Spleen (tissue), 11 donors: ENCODE measurements at regions not wholly inside any gene's neighbourhood (a gene's known extent, or its start where the extent isn't known, plus 50 kb on each side); places are given as distances from the start of the nearest gene placed in this dataset.
A peak's percentile ranks its signal among the peaks of the same experiment; 100 is the strongest.

Experiments used
- DNase-seq: peaks from one replicate; pipeline ENCODE4 v3.0.0-alpha.2; 2020
- H3K27ac ChIP-seq, 8 donors: fragments of 200-600 bp; sonication (generic) in 7 of 8; 1 replicate in 4 of 8; 2 replicates in 4 of 8; pipeline versions ENCODE4 v1.5.0 to v1.8.0; 2016 to 2021; ENCODE audit warnings: inconsistent platforms in 4 of 8, mild to moderate bottlenecking in 4 of 8, moderate library complexity in 1 of 8
- H3K27me3 ChIP-seq, 7 donors: fragments of 200-600 bp; sonication (generic) in 6 of 7; replicated peaks in 1 of 7; 1 replicate in 4 of 7; 2 replicates in 3 of 7; pipeline versions ENCODE4 v1.5.0 to v1.8.0; 2016 to 2021; ENCODE audit warnings: inconsistent platforms in 3 of 7, mild to moderate bottlenecking in 1 of 7
- H3K36me3 ChIP-seq, 6 donors: fragments of 200-600 bp; sonication (generic) in 5 of 6; 1 replicate in 4 of 6; 2 replicates in 2 of 6; pipeline versions ENCODE4 v1.5.0 to v1.8.0; 2016 to 2021; ENCODE audit warnings: inconsistent platforms in 2 of 6
- H3K4me1 ChIP-seq, 6 donors: fragments of 200-600 bp; sonication (generic) in 5 of 6; 1 replicate in 3 of 6; 2 replicates in 3 of 6; pipeline versions ENCODE4 v1.5.0 to v1.8.0; 2016 to 2021; ENCODE audit warnings: inconsistent platforms in 3 of 6
- H3K4me3 ChIP-seq, 8 donors: fragments of 200-600 bp; sonication (generic) in 7 of 8; 1 replicate in 4 of 8; 2 replicates in 4 of 8; pipeline versions ENCODE4 v1.5.0 to v1.8.0; 2016 to 2021; ENCODE audit warnings: inconsistent platforms in 4 of 8, mild to moderate bottlenecking in 4 of 8, moderate library complexity in 2 of 8
- H3K9me3 ChIP-seq, 8 donors: fragments of 200-600 bp; sonication (generic) in 7 of 8; 1 replicate in 4 of 8; 2 replicates in 4 of 8; pipeline versions ENCODE4 v1.5.0 to v1.8.0; 2016 to 2021; ENCODE audit warnings: inconsistent platforms in 4 of 8
- CTCF ChIP-seq, 11 experiments: fragments of 200-600 bp in 7 of 11; fragments of 450-650 bp in 4 of 11; sonication (generic) in 4 of 11; IDR thresholded peaks in 8 of 11; conservative IDR thresholded peaks in 3 of 11; 1 replicate in 7 of 11; 2 replicates in 4 of 11; pipeline versions ENCODE4 v1.4.0 to v1.8.0; 2016 to 2021; ENCODE audit warnings: antibody characterized with exemption in 11 of 11, inconsistent platforms in 4 of 11, mild to moderate bottlenecking in 1 of 11
- POLR2A ChIP-seq, 3 donors: fragments of 450-650 bp; IDR thresholded peaks; one replicate each; pipeline ENCODE4 v1.5.1; 2017; ENCODE audit warnings: antibody characterized with exemption in 3 of 3, mild to moderate bottlenecking in 1 of 3
- POLR2AphosphoS5 ChIP-seq, 3 donors: sonication (generic); formaldehyde crosslinking; IDR thresholded peaks; one replicate each; pipeline ENCODE4 v1.5.1; 2017; ENCODE audit warnings: antibody characterized with exemption in 3 of 3
- WGBS, 5 donors: extraction: QIAGEN DNeasy Blood & Tissue Kit in 3 of 5; methylation state at CpG; one replicate each; pipeline versions ENCODE4 v1.1.5 to v1.1.7; 2013 to 2018; 5-methylcytosine and 5-hydroxymethylcytosine counted together
- intact Hi-C: fragments of 100-400 bp; cut with DNase I; formaldehyde crosslinking; loops from one replicate; pipeline ENCODE4 v1.15.0; 2023; ENCODE audit warnings: low total_unique reads
- donor health status: healthy with polysubstance abuse.
- donor health status: DM: no; HTN: no; CAD: no; lungs with moderate emphysema.
- donor health status: DM: no; HTN: no; CAD: no.
- donor health status: Bipolar disorder and iron deficiency.
- donor health status: healthy.
- donor health status: DM: no; HTN: no; CAD: no.
- donor health status: DM: yes; HTN: yes; CAD: no.

GRCh38 chr14:96737881-96738280 is 59.3 kb upstream of the VRK1 start:
- intact Hi-C loops = no loop called here
- peaks cover 0 to 94% (median 48%) of the 10 kb centered on the region in 7 donors for H3K27me3 ChIP-seq
- DNase-seq = no peak

GRCh38 chr14:96739200-96739910 is 57.8 kb upstream of the VRK1 start:
- H3K4me1 ChIP-seq = peaks cover 3 to 27% (median 11%) of the 10 kb centered on the region in 6 donors
- intact Hi-C loops = no loop called here
- H3K9me3 ChIP-seq = no peaks in the 10 kb centered on the region
- TF ChIP-seq POLR2AphosphoS5 (IDR thresholded peaks at IDR 0.05) (no peak), POLR2A (IDR thresholded peaks at IDR 0.05) (no peak), CTCF (IDR thresholded peaks at IDR 0.05 in 8 of 11, conservative IDR thresholded peaks at IDR 0.05 in 3 of 11) (no peak)
- no peak overlapping the region for H3K4me3 ChIP-seq
- H3K27me3 ChIP-seq = peaks cover 0 to 99% (median 48%) of the 10 kb centered on the region in 7 donors
- 66 to 78% (median 75%) methylated on average over 14 of the region's 14 CpGs for WGBS, 5 donors
- H3K27ac ChIP-seq = no peak overlapping the region
- H3K36me3 ChIP-seq = no peaks in the 10 kb centered on the region
- no peak for DNase-seq

More at GRCh38 chr14:96737881-96738280, 59.3 kb upstream of the VRK1 start:
- WGBS, 5 donors = 12 to 28% (median 18%) methylated on average over 7 of the region's 7 CpGs
- TF ChIP-seq CTCF (IDR thresholded peaks at IDR 0.05 in 8 of 11, conservative IDR thresholded peaks at IDR 0.05 in 3 of 11) (no peak), POLR2A (IDR thresholded peaks at IDR 0.05) (no peak), POLR2AphosphoS5 (IDR thresholded peaks at IDR 0.05) (no peak)
- Histone ChIP-seq H3K9me3 (no peaks in the 10 kb centered on the region), H3K27ac (no peak overlapping the region), H3K4me1 (peaks cover 3 to 27% (median 11%) of the 10 kb centered on the region in 6 donors), H3K4me3 (no peak overlapping the region), H3K36me3 (no peaks in the 10 kb centered on the region)

GRCh38 chr14:96741151-96741977 is 55.8 kb upstream of the VRK1 start:
- intact Hi-C loops = loop anchor here (5.0 kb wide), 1 partner anchor 159 kb away; no protein-coding TSS in a partner anchor
- Histone ChIP-seq H3K9me3 (no peaks in the 10 kb centered on the region), H3K4me1 (peaks cover 3 to 27% (median 11%) of the 10 kb centered on the region in 6 donors), H3K36me3 (no peaks in the 10 kb centered on the region), H3K27ac (no peak overlapping the region), H3K4me3 (peak overlapping the region in 7 of 8 donors; percentile 21 to 69 (median 38)), H3K27me3 (peaks cover 0 to 94% (median 39%) of the 10 kb centered on the region in 7 donors)
- TF ChIP-seq POLR2A (IDR thresholded peaks at IDR 0.05) = no peak
- TF ChIP-seq POLR2AphosphoS5 (IDR thresholded peaks at IDR 0.05) = peak; percentile 33 to 69 (median 50)
- TF ChIP-seq CTCF (IDR thresholded peaks at IDR 0.05 in 8 of 11, conservative IDR thresholded peaks at IDR 0.05 in 3 of 11) = peak; percentile 40 to 97 (median 91)
- peak; percentile 94 for DNase-seq
- WGBS, 5 donors = 5 to 8% (median 6%) methylated on average over 31 to 62 of the region's 62 CpGs

GRCh38 chr14:96744262-96744661 is 52.9 kb upstream of the VRK1 start:
- no peak for DNase-seq
- Histone ChIP-seq H3K36me3 (no peaks in the 10 kb centered on the region), H3K4me1 (peaks cover 3 to 15% (median 10%) of the 10 kb centered on the region in 6 donors), H3K4me3 (no peak overlapping the region), H3K27me3 (peaks cover 0 to 91% (median 24%) of the 10 kb centered on the region in 7 donors), H3K27ac (no peak overlapping the region), H3K9me3 (no peaks in the 10 kb centered on the region)
- intact Hi-C loops = loop anchor here (5.0 kb wide), 1 partner anchor 162 kb away; no protein-coding TSS in a partner anchor
- TF ChIP-seq POLR2A (IDR thresholded peaks at IDR 0.05) (no peak), CTCF (IDR thresholded peaks at IDR 0.05 in 8 of 11, conservative IDR thresholded peaks at IDR 0.05 in 3 of 11) (no peak), POLR2AphosphoS5 (IDR thresholded peaks at IDR 0.05) (no peak)
- 64 to 84% (median 77%) methylated on average over 4 to 7 of the region's 7 CpGs for WGBS, 5 donors
